Fibroblast of skin of right quadriceps (primary cell): ENCODE measurements at regions not wholly inside any gene's neighbourhood (a gene's known extent, or its start where the extent isn't known, plus 50 kb on each side); places are given as distances from the start of the nearest gene placed in this dataset.
"Not testable (repeated sequence)": the region's sequence is repeated elsewhere in the genome, so short reads cannot be mapped to it uniquely, and the experiment has no call there.

ENCODE experiments used
- DNase-seq: peaks from one replicate; pipeline ENCODE4 v3.0.0-alpha.2; 2013

DNA sequence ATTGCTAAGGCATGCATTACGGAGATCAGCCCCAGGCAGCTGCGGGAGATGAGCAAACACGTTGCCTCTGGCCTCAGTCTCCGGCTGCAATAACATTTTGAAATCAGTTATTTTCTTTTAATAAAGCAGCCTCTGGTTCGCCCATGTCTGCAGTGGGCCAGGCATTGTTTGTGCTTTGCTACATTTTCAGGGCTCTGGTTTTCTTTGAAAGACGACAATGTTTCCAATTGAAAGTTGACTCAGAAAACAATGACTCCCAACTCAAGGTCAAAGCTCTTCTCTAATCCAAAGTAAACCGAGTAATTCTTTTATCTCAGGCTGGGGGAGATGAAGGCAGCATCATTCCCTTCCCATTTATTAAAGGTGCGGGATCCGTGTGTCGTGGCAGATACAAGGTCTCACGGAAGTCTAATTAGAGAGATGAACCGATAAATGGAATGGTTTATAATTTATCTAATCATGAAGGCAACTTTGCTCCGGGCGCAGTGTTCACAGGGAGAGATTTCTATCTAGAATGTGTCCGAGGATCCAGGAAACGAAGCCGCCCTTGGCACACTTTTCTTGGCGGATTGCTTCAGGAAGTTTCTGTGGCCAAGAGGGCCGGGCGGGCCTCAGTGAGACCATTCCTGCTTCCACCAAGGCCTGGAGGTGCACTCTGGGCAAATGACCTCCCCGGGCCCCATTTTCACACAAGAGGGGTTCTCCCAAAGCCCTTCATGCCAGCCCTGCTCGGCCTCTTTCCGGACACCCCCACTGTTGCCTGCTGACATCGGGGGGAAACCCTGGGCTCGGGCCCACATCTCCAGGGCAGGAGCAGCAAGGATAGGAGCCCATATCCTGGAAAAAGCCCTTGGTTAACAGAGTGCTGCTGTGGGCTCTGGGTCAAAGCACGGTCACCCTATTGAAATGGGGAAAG is 811.4 kb downstream of the BRD1 start:
- DNase-seq: no peak

DNA sequence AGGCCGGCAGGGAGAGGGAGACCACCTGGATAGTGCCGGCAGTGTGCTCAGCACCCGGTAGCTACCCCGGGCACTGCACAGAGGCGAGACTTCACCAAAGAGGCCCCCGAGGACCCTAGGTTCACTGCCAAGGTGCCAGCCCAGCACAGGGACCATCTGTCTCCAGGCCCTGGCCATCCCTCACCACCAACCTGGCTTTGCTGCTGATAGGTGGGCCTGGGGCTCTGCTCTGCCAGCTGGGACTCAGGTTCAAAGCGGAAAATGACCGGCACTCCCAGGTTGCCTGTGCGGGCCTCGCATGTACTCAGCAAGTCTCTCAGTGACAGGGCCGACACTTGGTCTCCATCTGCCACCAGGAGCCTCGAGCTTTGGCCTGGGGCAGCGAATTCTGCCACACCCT is 812.2 kb downstream of the BRD1 start:
- no peak for DNase-seq

- no peak for DNase-seq
These were observed 813.2 kb downstream of the BRD1 start for GRCh38 chr22:49014227-49015201.

DNA sequence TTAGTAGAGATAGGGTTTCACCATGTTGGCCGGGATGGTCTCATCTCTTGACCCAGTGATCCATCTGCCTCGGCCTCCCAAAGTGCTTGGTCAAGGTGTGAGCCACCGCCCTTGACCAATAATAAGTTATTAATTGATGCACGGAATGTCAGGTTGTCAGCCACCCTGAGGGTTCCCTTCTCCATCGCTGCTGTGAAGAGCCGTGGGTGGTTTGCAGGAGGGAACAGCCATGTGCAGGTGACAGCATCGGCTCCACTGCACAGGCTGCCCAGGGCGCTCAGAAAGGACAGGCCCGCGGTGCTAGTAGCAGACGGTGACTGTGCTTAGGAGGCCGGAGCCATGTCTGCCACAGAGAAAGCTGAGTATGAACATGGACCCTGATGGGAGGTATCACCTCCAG is 814.0 kb downstream of the BRD1 start:
- DNase-seq: no peak

DNA sequence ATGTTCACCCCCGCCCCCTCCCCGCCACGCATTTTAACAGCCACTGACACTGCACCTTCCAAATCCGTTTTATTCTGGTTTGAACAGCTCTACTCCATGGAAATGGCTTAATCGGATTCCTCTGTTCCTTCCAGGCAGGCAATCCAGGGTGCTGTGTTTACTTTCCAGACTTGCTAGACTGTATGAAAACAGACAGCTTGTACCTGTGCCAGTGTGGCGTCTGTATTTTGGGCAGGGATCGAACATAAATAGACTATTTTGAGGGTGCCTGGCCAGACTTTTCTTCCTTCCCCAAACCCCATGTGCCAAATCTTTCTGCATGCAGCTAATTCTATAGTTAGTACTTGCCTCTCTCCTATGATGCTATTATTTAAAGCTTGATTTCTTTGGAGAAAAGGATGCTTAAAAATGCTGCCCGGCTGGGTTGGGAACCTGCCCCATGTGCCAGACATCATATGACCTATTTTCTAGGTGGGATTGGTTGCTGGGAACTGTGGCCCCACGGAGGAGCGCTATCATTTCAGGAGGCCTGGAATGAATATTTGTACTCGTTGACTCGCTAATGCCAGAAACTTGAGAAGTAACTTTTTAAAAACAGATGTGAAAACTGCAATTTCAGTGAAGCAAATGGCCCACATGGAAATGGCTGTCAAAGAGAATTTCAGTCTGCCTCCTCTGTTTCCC is 814.8 kb downstream of the BRD1 start:
- DNase-seq: no peak

DNA sequence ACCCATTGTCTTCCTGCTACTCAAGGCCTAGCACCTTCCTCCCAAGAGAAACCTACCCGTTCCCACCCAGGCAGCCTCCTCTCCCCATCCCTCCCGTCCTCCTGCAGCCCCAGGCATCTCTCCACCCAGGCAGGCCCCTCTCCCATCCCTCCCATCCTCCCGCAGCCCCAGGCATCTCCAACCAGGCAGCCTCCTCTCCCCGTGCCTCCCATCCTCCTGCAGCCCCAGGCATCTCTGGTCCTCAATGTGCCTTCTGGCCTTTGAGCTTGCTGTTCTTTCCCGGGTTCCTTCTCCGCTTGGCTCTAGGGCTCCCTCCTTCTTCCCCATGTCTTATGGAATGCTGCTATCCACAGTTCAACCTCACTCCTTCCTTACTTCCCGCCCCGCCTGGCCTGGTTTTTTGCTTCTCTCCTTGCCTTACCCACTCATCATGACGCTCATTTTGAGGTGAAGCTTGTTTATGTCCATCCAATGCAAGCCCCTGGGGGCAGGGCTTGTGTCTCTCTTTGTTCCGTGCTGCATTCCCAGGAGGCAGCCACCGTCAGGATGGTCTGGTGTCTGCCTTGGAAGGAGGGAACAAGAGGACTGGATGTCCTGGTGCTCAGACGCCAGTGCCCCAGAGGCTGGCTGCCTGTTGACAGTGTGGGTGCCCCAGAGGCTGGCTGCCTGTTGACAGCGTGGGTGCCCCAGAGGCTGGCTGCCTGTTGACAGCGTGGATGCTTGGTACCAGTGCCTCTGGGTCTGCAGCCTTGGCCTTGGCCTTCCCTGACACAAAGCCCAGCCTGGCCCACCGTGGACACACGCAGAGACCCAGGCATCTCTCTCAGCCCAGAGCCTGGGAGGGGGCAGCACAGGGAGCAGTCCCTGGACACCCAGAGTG is 815.7 kb downstream of the BRD1 start:
- DNase-seq: no peak

DNA sequence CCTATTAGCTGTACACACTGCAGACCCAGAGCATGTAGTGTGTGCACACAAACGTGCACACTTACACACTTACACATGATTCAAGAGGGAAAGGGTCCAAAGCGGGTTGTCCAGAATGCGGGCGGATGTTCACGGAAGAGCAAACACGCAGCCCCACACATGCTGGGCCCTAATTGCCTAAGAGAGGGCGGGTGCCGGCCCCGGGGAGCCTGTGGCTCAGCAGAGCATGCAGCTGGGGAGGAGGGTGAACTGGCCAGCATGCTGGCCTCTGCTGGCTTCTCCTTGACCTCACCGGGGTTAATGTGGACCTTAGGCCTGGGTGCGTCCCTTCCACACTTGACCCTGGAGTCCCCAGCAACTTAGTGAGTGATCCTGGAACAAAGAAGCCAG is 816.3 kb downstream of the BRD1 start:
- no peak for DNase-seq

DNA sequence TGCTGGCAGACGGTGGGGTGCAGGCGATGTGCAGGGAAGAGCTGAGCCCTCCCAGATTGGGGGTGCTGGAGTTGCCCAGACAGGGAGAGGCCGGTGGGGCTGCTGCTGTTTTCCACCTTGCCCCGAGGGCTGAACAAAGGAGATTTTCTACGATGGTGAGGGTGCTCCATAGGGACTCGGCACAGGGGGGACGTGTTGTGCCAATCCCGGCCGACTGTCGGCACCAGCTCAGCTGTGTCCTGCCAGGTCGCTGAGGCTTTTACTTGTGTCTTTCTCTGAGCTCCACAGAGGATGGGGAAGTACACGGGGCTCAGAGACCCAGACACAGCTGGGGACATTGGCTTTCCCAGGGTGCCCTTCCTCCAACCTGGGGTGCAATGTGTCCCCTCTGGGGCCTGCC is 816.8 kb downstream of the BRD1 start:
- DNase-seq: no peak

DNA sequence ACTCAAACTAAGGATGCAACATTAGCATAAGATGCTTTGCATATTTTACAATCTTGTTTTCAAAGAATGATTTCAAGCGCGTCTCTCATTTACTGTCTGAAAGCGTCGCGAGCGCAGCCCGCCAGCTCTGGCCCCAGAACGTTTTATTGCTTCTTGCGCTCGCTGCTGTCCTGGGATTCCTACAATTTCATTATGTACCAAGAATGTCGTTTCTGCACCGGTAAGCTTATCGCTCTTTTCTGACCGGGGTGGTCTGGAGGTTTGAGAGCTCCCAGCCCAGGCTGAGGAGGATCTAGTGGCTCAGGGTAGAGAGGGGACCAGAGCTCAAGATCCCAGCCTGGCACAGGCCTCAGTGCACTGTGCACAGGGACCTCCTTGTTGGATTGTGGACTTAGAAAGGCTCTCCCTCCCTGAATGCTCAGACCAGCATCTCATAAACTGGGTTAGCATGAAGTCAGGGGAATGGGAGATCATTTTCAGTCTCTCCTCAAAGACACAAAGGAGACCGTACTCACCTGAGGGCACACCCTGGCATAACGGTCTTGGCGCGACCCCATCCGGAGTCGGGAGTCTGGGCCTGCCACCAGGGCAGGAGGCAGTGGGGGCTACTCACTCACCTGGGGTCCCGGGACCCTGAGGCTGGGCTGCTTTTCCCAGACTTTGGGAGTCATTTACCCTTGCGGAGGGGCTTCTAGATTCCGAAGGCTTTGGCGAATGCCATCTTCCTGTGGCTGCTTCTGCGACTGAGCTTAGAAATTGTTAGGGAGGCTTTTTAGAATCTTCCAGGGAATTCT is 817.4 kb downstream of the BRD1 start:
- no peak for DNase-seq

GRCh38 chr22:49009359-49010063 is 818.2 kb downstream of the BRD1 start:
- DNase-seq: no peak

- no peak for DNase-seq
These were observed 818.9 kb downstream of the BRD1 start for GRCh38 chr22:49008682-49009235.

GRCh38 chr22:49007013-49007653 is 820.5 kb downstream of the BRD1 start:
- no peak for DNase-seq

DNA sequence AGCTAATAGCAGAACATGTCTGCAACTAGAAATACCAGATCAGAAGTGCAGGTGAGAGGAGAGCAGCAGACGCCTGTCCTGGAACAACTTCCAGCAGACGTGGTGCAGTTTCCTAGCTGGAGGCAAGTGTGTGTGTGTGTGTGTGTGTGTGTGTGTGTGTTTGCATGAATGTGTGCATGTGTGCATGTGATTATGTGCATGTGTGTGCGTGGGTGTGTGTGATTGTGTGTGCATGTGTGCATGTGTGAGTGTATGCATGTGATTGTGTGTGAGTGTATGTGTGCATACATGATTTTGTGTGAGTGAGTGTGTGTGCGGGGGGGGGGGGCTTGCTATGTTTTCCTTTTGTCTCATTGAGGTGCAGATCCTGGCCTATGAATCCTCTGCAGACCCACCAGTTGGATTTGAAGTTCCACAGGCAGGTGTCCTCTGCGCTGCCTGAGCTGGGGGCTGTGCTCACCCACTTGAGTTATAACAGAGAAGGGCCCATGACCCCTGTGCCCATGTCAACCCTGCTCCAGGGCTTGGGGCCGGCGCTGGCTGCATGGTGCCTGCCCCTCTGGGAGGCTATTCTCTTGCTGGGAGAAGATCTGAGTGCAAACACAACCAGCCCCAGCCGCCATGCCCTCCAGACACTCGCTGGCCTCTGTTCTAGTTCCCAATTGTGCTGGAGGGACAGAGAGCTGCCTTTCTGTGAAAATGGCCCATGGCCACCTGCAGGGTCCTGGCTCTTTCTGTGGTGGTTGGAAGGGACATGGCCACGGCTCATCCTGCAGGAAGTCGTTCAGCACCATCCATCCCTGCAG is 821.3 kb downstream of the BRD1 start:
- no peak for DNase-seq

DNA sequence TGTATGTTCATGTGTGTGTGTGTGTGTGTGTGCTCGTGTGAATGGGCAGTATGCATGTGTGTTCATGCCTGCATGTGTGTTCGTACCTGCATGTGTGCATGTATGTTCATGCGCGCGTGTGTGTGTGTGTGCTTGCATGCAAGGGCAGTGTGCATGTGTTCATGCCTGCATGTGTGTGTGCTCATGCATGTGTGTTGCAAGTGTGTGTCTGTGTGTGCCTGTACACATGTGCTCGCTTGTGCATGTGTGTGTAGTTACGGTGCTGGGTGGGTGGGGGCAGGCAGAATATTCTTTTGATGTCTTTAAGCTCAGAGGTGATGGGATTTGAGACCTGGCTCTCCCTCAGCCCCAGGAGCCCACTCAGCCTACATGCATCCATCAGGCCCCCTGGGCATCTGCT is 822.1 kb downstream of the BRD1 start:
- DNase-seq: no peak

- no peak for DNase-seq
These were observed 822.9 kb downstream of the BRD1 start for GRCh38 chr22:49004484-49005399.

DNA sequence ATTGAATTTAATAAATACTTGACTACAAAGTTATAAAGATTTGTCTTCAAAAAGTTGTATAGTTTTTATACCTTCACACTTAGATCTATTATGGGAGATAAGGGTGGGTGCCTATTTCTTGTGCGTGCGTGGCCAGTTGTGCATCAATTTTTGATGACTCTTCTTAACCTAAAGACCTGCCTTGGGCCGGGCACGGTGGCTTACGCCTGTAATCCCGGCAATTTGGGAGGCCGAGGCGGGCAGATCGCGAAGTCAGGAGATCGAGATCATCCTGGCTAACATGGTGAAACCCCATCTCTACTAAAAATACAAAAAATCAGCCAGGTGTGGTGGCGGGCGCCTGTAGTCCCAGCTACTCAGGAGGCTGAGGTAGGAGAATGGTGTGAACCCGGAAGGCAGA is 830.1 kb downstream of the BRD1 start:
- DNase-seq: not testable (repeated sequence)

GRCh38 chr22:48993655-48994054 is 834.0 kb downstream of the BRD1 start:
- no peak for DNase-seq

DNA sequence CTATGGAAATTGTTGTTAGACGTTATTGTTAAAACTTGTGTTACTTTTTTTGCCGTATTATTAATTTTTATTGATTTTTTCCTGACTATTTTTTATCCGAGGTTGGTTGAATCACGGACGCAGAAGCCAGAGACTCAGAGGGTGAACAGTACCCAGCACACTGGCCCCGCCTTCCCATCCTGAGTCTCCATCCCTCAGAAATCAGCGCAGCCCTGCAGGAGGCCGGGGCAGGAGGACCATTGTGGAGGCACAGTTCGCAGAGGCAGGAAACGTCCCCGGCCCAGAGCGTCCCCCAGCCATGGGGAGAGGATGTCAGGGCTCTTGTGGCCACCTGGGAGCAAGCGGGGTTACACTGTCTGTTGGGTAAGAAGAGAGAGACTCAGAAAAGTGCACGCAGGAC is 843.0 kb downstream of the BRD1 start:
- no peak for DNase-seq
